ENCODE measurements at regions not wholly inside any gene's neighbourhood (a gene's known extent, or its start where the extent isn't known, plus 50 kb on each side); places are given as distances from the start of the nearest gene placed in this dataset.
"Not testable (repeated sequence)": the region's sequence is repeated elsewhere in the genome, so short reads cannot be mapped to it uniquely, and the experiment has no call there.

GRCh38 chr13:33418224-33418953 lies 132.8 kb upstream of the STARD13 start:
- not testable (repeated sequence) for DNase-seq

- DNase-seq: not testable (repeated sequence)
These were observed 134.6 kb upstream of the STARD13 start for GRCh38 chr13:33420117-33420516.

GRCh38 chr13:33426131-33426530 lies 140.6 kb upstream of the STARD13 start:
- no peak for DNase-seq

GRCh38 chr13:33433316-33433715 lies 147.8 kb upstream of the STARD13 start:
- no peak for DNase-seq

- DNase-seq: no peak
These were observed 149.1 kb upstream of the STARD13 start for GRCh38 chr13:33434676-33435075.

GRCh38 chr13:33435207-33435606 lies 149.7 kb upstream of the STARD13 start:
- no peak for DNase-seq

- no peak for DNase-seq
These were observed 153.4 kb upstream of the STARD13 start for GRCh38 chr13:33438918-33439317.

- peak; percentile 15 for DNase-seq
These were observed 155.5 kb upstream of the STARD13 start for GRCh38 chr13:33441015-33441414.

- DNase-seq: no peak
These were observed 159.5 kb upstream of the STARD13 start for GRCh38 chr13:33445024-33445423.

GRCh38 chr13:33445476-33445875 lies 159.9 kb upstream of the STARD13 start:
- DNase-seq: no peak

- peak; percentile 33 for DNase-seq
These were observed 161.5 kb upstream of the STARD13 start for GRCh38 chr13:33446821-33447725.

- DNase-seq: no peak
These were observed 163.3 kb upstream of the STARD13 start for GRCh38 chr13:33448889-33449288.

- no peak for DNase-seq
These were observed 165.6 kb upstream of the STARD13 start for GRCh38 chr13:33450956-33451709.

- no peak for DNase-seq
These were observed 167.4 kb upstream of the STARD13 start for GRCh38 chr13:33452873-33453517.

GRCh38 chr13:33453936-33454335 lies 168.4 kb upstream of the STARD13 start:
- DNase-seq: peak; percentile 55

- peak; percentile 91 for DNase-seq
These were observed 169.5 kb upstream of the STARD13 start for GRCh38 chr13:33454844-33455705.

- DNase-seq: no peak
These were observed 174.1 kb upstream of the STARD13 start for GRCh38 chr13:33459702-33460101.

GRCh38 chr13:33462109-33462508 lies 176.6 kb upstream of the STARD13 start:
- DNase-seq: no peak

GRCh38 chr13:33464345-33464744 lies 178.8 kb upstream of the STARD13 start:
- DNase-seq: no peak

- DNase-seq: no peak
These were observed 180.7 kb upstream of the STARD13 start for GRCh38 chr13:33466262-33466661.

GRCh38 chr13:33467556-33467955 lies 182.0 kb upstream of the STARD13 start:
- no peak for DNase-seq
